HG03442 (cell line): ENCODE measurements at regions not wholly inside any gene's neighbourhood (a gene's known extent, or its start where the extent isn't known, plus 50 kb on each side); places are given as distances from the start of the nearest gene placed in this dataset.

Source experiments
- ATAC-seq: cut with Tn5 transposase; IDR thresholded peaks from one replicate; pipeline ENCODE4 v1.9.1; 2021; ENCODE audit warnings: mild to moderate bottlenecking, moderate library complexity; ENCODE audit not compliant: unreplicated experiment

DNA sequence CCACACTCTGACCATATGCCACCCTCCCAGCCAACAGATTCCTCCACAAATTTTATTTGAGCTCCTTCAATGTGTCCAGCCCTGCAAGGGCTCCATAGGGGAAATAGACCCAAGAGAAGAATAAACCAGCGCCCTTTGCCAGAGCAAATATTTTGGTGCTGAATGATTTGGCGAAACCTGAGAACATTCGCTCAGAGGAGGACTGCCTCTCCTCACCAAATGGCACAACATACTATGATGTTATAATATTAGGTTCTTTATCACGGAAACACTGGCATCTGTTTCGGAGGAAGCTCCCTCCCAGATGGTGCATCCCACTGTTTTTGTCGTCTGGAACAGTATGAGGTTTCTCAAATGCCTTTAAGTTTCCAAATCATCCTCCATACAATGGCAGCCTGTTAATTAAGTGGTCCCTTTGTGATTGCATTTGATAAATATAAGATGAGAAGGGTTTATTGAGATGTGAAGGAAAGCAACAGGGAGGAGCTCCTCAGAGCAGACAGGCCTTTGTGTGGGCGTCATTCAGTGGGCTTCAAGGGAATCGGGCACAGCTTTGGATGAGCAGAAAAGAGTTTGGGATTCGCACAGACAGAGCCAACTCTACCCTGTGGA, 139.1 kb upstream of the ADRA1B start:
- no peak for ATAC-seq

DNA sequence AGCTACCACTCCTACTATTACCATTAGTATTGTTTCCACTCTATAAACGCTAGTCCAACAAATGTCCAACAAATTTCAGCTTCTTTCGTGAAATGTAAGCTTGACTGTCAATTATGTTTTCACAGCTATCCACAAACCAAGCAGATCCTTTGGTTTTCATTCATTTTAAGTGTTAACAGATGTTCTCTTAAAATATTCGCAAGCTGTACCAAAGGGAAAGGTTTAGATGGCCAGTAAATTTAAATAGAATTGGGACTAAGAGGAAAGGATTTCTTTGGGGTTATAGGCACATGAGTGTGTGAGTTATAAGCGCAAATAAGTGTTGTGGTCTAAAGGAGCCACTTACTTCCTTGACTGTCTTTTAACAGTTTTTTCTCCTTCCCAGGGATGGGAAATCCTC, 136.8 kb upstream of the ADRA1B start:
- no peak for ATAC-seq

DNA sequence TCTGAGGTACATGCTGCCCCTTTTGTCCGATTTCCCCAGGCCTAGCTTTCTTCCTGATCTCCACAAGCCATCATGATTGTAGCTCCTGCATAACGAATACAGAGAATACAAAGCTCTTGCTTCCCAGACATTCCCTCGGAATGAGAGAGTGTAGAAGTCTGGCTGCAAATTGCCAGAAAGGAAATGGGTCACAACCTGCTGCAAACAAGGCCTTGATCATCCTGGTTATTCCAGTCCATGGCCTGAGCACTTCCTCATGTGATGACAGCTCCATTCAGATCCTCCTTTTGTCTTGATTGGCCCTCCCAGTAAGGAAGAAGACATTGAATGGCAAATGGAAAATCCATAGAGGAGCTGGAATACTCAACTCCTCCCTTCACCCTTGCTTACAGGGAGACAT, 136.0 kb upstream of the ADRA1B start:
- ATAC-seq, result no peak

DNA sequence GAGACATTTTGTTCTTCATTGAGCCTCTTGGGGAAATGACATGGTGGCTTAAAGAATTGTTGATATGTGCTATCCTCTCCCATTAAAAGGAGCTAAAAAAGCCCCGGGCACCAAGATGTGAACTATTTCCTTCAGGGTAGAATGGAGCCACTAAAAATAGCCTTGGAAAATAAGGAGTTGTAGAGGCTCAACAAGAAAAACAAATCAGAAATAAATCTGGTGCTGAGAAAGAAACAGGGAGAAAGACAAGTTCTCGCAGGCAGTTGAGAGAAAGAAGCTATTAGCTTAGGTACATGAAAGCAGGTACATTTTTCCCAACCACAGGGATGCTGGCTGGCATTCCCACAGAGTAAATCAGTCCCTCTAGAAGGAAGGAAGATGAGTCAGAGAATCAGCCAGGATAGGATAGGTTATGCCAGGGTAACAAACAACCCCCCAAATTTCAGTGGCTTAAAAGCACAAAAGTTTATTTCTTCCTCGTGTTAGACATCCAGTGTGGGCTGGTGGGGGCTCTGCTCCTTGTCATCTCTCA, 134.6 kb upstream of the ADRA1B start:
- no peak for ATAC-seq

DNA sequence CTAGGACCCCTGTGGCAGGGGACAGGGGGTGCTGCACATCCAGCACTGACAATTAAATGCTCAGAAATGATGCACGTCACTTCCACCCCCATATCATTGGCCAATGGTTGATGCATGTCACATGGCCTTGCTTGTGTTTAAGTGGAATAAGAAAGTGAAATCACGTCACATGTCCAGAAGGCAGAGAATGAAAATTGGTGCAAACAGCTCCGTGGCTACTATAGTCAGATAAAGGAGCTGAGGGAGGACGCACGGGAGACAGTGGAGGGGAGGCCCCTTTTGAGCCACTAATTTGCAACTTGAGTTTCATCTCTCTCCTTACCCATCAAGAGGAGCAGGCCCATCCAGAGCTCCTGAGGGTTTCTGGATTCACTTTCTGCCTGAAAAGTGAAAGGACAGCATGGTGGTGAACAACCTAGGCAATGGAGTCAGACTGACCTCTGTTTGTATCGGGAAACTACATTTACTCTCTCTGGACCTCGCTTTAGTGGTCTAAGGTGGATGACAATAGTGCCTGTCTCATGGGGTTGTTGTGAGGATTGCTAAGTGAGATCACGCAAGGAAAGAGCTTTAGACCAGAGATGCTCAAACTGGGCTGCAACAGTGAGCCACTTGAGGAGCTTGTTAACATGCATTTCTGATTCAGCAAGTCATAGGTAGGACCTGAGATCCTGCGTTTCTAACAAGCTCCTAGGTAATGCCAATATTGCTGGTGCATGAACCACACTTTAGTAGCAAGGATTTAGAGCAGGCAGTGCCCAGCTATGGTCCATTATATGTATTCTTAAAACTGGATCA, 133.9 kb upstream of the ADRA1B start:
- ATAC-seq, result peak; percentile 64

DNA sequence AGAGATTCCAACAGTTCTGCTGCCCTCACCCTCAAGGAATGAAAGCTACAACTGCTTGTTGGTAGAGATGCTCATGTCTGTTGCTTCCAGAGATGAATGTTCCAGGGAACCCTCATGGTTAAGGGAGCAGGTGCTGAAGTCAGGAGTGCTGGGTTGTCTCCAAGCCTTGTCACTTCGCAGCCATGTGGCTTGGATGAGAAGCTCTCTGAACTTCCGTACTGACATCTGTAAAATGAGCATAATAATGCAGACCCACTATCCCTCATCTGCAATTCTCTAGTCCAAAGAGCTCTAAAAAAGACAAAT, 133.3 kb upstream of the ADRA1B start:
- no peak for ATAC-seq

DNA sequence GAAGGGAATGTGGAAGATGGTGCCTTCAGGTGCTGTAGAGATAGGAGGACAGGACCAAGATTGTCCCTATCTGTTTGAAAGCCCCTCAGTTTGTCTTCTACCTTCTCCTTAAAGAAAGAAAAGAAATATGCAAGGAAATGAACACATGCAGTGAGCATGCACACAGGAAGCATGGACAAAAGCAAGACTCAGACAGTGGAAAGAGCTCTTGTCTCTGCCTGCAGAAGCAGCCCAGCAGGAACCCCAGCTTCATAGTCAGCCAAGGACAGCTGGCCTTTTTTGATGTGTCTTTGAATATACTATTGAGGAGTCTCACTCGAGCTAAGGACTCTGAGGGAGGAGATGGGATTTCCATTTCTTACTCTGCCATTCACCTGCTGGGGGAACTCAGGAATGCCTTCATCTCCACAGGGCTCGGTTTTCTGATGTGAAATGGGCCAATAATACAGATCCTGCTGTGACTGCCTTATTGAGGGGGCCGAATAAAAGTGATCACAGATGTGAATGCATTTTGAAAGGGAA, 132.5 kb upstream of the ADRA1B start:
- no peak for ATAC-seq

DNA sequence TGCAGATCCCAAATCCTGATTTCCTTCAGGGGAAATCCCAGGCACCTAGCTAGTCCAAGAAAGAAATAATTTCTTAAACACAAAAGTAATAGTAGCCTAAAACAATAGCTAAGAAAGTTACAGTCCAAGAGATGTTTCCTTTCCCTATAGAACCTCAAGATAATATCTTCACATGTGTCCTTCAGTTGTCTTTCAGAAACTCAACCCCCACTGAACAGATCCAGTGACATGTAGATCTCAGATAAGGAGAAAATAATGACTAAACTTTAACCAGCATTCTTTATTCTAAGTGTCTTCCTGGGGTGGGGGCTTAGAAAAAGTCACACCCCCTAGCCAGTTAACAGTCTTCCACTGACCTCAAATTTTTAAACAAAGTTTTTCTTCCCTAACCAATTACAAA, 131.3 kb upstream of the ADRA1B start:
- ATAC-seq, result no peak

DNA sequence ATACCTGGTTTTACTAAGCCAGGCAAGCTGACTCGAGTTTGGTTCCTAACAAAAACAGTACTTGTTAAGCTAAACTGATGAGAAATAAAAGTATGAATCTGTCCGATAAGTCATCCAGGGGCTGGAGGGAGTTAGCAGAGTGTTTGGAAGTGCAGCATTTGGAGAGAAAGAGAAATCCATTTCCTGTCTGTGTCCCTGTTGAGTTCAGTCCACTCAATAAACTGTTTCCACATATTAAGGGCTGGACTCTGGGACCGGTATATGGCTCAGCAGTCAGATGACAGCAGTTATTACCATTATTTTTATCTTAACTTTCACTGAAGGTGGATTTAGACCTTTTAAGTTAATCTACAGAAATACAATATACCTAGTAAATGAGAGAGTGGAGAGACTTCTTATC, 130.6 kb upstream of the ADRA1B start:
- no peak for ATAC-seq

DNA sequence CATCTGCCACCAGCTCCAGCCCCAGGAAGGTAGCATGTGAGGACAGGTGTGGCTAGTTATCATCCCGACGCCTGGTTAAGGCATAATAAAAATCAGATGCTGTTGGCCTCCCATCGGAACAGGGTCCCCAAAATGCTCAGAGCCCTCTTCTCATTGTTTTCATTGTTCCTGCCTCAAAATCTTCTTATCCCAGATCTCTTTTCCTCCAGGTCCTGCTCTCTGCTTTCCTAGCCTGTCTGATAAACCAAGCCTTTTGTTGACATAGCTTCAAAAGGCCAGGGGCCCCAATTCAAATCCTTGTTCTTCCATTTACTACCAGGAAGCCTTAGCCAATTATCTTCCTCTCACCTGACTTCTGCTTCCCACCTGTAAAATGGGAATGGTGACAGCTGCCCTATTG, 130.1 kb upstream of the ADRA1B start:
- ATAC-seq, result no peak

DNA sequence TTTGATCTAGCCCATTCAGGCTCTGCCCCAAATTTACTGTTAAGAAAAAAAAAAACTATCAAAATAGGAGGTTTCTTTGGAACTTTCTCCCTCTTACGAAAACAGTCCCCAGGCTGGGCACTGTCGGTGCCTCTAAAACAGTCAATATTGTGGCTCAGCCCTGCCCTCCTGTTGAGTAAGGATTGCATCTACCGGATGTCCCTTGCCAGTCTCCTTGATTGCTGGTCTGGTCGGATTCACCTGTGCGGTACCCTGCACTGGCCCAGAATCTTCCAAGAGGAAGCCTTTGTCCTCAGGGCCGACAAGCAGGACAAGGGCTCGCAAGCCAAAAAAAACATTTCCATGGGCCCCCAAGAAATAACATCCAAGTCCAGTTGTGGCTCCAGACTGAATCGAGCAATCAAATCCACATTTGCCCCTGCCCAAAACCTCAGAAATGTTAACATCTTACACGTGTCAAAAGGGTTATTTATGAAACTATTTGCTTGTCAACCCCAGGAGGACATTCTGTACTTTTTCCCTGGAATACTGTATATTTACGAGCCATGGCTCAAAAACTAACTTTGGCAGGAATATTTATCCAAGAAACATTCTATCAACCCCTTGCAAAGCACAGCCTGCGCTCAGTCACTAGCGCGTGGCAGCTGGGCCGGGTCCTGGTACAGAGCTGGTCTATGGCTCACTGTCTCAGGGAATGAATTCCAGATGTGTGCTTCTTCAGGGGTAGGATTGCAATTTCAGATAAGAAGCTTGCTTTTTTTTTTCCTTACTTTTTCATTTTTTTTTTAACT, 129.2 kb upstream of the ADRA1B start:
- ATAC-seq, result no peak

DNA sequence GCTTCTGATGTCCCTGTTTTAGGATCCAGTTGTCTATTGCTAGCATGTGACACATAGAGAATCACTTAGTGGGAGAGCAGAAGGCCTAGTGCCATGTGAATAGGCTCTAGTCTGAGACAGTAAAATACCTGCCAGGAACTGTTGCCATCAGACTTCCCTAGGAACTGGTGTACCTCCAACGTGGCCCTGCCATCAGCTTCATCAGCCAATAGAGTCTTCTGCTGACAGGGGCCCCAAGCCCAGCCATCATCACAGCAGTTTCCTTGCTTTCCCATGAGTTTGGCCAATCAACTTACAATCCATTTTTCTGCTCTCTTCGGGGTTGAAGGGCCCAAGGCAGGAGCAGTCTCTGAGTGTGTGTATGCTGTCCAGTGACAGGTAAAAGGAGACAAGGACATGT, 128.4 kb upstream of the ADRA1B start:
- no peak for ATAC-seq

DNA sequence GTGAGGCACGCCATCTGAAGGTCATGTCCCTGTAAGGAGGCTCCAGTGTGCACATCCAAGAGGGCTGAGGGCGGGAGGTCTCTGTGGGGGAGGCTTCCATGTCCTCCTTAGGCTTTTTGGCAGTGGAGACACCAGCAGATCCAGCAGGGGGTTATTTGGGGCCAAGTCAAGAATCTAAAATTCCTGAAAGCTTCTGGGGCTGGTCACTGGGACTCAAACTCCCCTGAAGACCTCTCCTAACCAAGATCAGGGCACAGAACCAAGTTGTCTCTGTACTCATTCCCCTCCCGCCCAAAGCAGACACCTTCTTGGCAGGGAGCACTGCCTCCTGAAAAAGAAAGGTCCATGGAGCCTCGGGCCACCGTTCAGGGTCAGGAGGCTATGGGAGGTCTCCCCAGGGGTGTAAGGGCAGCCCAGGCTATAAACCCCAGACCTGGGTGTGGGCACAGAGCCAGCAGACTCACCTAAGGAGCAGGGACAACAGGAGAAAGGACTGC, 127.4 kb upstream of the ADRA1B start:
- no peak for ATAC-seq

DNA sequence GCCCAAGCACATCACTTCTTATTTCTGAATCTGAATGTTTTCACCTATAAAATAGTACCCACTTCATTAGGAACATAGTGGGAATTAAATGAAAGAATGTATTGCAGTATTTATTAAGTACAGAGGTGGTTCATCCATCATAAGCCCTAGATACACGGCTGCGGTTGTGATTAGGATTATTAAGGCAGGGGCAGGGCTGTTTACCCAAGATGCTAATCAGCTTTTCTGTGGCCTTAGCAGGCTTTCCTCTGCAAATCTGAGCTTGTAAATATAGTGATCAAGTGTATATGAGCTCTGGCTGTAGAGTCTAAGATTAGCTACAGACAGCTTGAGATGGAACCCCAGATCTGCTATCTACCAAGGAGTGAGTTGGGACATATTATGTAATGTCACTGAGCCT, 124.1 kb upstream of the ADRA1B start:
- no peak for ATAC-seq

DNA sequence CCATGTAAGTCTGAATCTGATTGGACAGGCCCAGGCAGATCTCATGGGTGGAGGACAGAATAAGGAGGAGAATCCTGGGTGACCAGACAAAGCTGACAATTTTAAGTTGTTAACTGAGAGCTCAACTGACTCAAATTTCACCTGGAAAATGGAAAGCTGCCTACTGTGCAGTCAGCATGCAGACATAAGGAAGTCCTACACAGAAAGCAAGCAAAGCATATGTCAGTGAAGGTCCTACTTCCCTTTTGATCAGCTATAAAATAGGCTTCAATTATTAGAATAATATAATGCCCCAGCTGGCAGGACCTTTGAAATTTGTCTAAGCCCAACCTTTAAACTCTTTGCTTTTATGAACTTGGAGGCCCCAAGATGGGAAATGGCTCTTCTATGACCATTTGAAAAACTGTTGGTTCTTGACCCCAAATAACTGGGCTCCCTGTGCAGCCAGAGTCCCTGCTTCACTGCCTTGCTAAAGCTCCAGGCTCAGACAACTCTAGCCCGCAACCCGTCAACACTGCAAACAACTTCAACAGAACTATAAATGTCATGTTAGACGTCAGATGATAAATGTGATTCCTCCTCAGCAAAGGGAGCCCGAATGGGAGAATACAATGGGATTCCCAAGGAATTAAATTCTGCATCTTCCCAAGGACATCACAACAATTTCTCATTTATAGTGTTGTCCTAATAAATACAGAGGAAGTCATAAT, 118.9 kb upstream of the ADRA1B start:
- ATAC-seq, result no peak

DNA sequence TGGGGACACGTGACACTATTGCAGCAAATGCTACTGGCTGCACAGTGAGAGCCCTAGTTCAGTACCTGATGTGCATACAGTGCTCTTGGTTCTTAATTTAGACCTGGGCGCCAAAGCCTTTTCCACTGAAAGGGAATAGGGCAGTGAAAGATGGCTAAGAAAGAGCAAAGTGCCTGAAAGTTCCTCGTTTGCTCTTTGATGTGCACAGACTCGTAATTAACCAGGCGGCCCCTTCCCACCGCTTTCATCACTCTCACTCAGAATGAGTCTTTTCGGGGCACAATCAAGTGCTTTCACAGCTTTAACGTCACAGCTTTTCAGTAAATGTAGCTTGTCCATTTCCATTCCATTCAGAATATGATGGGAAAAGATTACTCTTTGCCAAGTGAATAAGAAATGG, 116.6 kb upstream of the ADRA1B start:
- ATAC-seq, result no peak

DNA sequence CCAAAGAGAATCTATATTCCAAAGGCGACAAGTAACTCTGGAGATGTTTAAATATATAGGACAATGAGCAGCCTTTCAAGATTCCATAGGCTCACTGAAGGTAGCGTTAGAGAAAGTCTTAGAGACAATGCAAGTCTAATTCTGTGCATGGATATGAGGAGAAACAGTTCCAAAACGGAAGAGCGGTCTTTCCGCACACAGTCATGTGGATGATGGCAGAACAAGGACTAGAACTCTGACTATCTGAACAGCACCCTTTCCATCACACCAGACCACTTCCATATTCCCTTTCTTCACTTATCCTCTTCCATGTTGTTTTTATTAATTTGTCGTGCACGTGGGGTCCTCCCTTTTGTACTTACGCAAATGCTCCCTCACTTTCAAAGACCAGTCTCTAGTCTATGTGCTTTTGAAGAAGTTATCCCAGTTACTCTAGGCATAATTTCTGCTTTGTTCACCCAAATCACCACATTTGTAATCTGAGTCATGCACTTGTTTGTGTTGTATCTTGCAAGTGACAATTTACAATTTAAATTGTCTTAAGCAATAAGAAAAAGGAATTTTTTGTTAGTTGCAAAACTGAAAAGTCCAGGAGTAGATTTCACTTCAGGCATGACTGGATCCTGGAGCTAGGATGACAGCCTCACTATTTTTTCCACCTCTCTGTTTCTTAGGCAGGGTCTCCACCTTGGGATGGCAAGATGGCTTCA, 116.0 kb upstream of the ADRA1B start:
- no peak for ATAC-seq

DNA sequence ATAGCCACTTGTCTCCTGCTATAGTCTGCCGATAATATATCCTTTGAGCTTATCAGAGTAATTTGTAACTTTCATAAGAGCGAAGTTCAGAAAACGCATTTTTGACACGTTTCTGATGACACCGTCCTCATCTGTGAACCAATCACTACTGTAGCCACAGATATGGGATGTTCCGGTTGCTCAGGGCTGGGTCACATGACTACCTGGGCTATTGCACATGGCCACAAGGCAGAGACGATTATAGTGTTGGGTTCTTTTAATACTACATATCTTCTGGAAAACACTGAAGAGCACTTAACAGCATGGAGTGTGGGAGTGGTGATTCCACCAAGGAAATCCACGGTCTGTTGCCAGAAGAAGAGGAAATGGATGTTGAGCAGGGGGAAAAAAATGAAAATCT, 115.0 kb upstream of the ADRA1B start:
- ATAC-seq, result no peak

DNA sequence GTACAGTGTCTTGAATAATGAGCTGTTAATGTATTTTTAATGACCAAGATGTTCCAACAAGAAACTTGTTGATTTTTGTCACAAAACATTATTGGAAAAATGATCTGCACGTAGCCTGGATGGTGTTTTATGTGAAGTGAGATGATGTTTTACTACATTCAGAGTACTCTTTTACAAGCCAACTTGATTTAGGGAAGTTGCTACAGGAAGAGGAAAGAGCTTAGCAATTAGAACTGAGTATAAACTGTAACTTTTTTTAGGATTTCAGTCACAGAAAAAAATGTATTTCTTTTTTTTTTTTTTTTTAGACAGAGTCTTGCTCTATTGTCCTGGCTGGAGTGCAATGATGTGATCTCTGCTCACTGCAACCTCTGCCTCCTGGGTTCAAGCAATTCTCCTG, 113.6 kb upstream of the ADRA1B start:
- ATAC-seq, result no peak

DNA sequence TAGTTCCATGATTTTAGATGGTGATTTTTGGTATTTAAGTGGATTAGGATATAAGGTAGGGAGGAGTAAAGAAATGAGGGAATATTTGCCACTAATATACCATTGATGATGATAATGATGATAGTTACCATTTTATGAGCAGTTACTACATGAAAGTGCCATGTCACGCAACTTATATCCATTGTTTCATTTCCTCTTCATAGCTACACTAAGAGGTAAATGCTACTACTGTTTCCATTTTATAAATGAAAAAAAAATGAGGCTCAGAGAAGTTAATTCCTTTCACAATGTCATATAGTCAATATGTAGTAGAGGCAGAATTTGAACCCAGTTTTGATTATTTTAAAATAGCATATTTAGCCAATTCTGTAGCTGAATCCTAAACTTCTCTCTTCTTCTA, 112.2 kb upstream of the ADRA1B start:
- ATAC-seq, result no peak
